Mesendoderm (in vitro differentiated cells): ENCODE measurements at regions not wholly inside any gene's neighbourhood (a gene's known extent, or its start where the extent isn't known, plus 50 kb on each side); places are given as distances from the start of the nearest gene placed in this dataset.

Experiments used
- DNase-seq: peaks from one replicate; pipeline ENCODE4 v3.0.0; 2013
- H2AK5ac ChIP-seq: 2 replicates; pipeline ENCODE4 v1.6.1; 2013; ENCODE audit warnings: low read length, inconsistent platforms
- H2BK120ac ChIP-seq: 2 replicates; pipeline ENCODE4 v1.6.1; 2013; ENCODE audit warnings: low read depth, mild to moderate bottlenecking, low read length, moderate library complexity, mixed read lengths
- H2BK15ac ChIP-seq: replicated peaks from 2 replicates; pipeline ENCODE4 v1.6.1; 2013; ENCODE audit warnings: low read depth, mild to moderate bottlenecking, moderate library complexity
- H2BK5ac ChIP-seq: 2 replicates; pipeline ENCODE4 v1.6.1; 2013; ENCODE audit warnings: low read length, inconsistent platforms
- H3K18ac ChIP-seq: 2 replicates; pipeline ENCODE4 v1.6.1; 2013; ENCODE audit warnings: mild to moderate bottlenecking, low read length, mixed read lengths
- H3K23ac ChIP-seq: one replicate; pipeline ENCODE4 v1.6.1; 2013; ENCODE audit warnings: low read length
- H3K27ac ChIP-seq: 2 replicates; pipeline ENCODE4 v1.5.1; 2013; ENCODE audit warnings: low read depth, mild to moderate bottlenecking, inconsistent platforms, low read length, moderate library complexity
- H3K27me3 ChIP-seq: 2 replicates; pipeline ENCODE4 v1.6.1; 2013; ENCODE audit warnings: low read length, control low read depth, mild to moderate bottlenecking, inconsistent platforms; ENCODE audit not compliant: insufficient read depth, poor library complexity
- H3K36me3 ChIP-seq: 2 replicates; pipeline ENCODE4 v1.6.1; 2013; ENCODE audit warnings: low read length, inconsistent platforms; ENCODE audit not compliant: control insufficient read depth, insufficient read depth
- H3K4ac ChIP-seq: one replicate; pipeline ENCODE4 v1.6.1; 2013; ENCODE audit warnings: low read depth, mild to moderate bottlenecking, low read length, moderate library complexity
- H3K4me1 ChIP-seq: 2 replicates; pipeline ENCODE4 v1.6.1; 2013; ENCODE audit warnings: low read depth, low read length, inconsistent platforms; ENCODE audit not compliant: control insufficient read depth
- H3K4me2 ChIP-seq: 2 replicates; pipeline ENCODE4 v1.6.1; 2013; ENCODE audit warnings: low read length
- H3K4me3 ChIP-seq: 2 replicates; pipeline ENCODE4 v1.5.1; 2013; ENCODE audit warnings: mild to moderate bottlenecking, low read length
- H3K56ac ChIP-seq: one replicate; pipeline ENCODE4 v1.6.1; 2013; ENCODE audit warnings: low read length
- H3K79me1 ChIP-seq: 2 replicates; pipeline ENCODE4 v1.6.1; 2013; ENCODE audit warnings: low read length, inconsistent platforms
- H3K79me2 ChIP-seq: 2 replicates; pipeline ENCODE4 v1.6.1; 2013; ENCODE audit warnings: mild to moderate bottlenecking, low read length; ENCODE audit not compliant: control insufficient read depth, insufficient read depth
- H3K9ac ChIP-seq: 2 replicates; pipeline ENCODE4 v1.6.1; 2013; ENCODE audit warnings: low read length, inconsistent platforms
- H4K5ac ChIP-seq: one replicate; pipeline ENCODE4 v1.6.1; 2013; ENCODE audit warnings: low read length
- H4K8ac ChIP-seq: one replicate; pipeline ENCODE4 v1.6.1; 2013; ENCODE audit warnings: low read depth, mild to moderate bottlenecking, control low read depth, low read length, moderate library complexity
- WGBS: extraction: QIAGEN DNeasy Blood & Tissue Kit; methylation state at CpG from one replicate; pipeline ENCODE4 v1.1.7; 2013; ENCODE audit warnings: low lambda C conversion rate, missing lambda C conversion rate; ENCODE audit not compliant: insufficient coverage; ENCODE audit errors: extremely low coverage; 5-methylcytosine and 5-hydroxymethylcytosine counted together

DNA sequence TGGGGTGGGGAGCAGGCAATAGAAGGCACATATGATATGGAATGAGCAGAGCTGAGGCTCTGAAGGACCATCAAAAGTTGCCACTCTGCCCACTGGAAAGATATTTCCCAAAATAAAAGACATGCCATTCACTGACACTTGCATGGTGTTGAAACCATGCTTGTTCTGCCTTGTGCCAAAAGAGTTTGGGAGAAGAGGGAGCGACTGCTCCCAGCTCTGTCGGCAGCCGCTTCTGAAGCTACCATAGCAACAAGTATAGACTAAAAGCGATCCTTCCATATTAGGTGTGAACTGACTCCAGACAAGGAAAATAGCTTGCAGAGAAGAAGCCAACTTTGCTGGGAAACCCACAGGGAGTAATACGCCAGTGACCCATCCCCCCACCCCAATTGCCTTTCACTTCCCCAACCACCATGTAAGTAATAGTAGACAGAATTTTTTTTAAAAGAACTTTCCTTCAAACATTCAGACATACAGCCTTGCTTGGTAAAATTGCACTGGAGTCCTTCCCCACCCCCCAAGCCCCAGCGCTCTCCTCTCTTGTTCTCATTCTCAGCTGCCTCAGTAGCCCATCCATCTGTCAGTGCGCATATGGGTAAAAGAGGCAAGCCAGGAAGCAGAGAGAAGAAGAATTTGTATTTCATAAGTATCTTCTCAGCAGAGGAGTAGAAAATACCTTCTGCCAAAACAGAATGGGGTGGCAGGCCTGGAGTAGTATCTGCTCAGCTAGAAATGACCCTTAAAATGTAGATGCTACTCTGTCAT is 263.7 kb downstream of the OMA1 start:
- no peak overlapping the region for H3K27ac ChIP-seq

DNA sequence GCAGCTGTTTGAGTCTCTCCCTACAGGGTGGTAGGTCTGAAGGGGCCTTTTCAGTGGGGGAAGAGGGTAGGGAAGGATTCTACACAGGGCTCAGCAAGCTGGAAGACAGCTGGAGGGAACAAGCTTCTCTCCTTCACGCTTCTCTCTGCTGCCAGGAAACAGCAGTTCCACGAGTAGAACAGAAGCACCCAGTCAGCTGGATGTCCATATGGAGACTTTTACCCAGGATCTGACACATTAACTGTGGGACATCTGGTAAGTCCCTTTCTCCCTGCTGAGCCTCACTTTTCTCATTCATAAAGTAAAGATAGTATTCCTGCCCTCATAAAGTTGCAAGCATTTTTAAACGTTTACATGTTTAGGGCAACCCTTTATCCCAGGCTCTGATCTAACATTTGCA is 280.3 kb downstream of the OMA1 start:
- no peak for DNase-seq
- Histone ChIP-seq H2BK5ac (no peak overlapping the region), H2BK120ac (no peak overlapping the region), H3K27me3 (no peaks in the 10 kb centered on the region), H2AK5ac (no peak overlapping the region), H3K23ac (no peak overlapping the region), H3K56ac (no peak overlapping the region), H3K79me1 (no peaks in the 10 kb centered on the region), H3K27ac (no peak overlapping the region), H2BK15ac (no peak overlapping the region), H3K4me3 (no peak overlapping the region), H3K36me3 (no peaks in the 10 kb centered on the region), H4K8ac (no peak overlapping the region), H3K4ac (no peak overlapping the region), H3K18ac (no peak overlapping the region), H3K4me2 (no peak overlapping the region), H3K4me1 (no peaks in the 10 kb centered on the region), H3K9ac (no peak overlapping the region), H3K79me2 (no peaks in the 10 kb centered on the region), H4K5ac (no peak overlapping the region)
- WGBS: no CpG with 5 or more reads among the region's 3 CpGs

More for the DNA sequence above, 263.7 kb downstream of the OMA1 start:
- no peaks in the 10 kb centered on the region for H3K27me3 ChIP-seq
- H4K5ac ChIP-seq: no peak overlapping the region
- H2BK5ac ChIP-seq: no peak overlapping the region
- H3K4ac ChIP-seq: no peak overlapping the region
- H3K36me3 ChIP-seq: no peaks in the 10 kb centered on the region
- no peak overlapping the region for H2BK120ac ChIP-seq
- H3K4me1 ChIP-seq: no peaks in the 10 kb centered on the region
- H2BK15ac ChIP-seq: no peak overlapping the region
- H3K79me1 ChIP-seq: no peaks in the 10 kb centered on the region
- no peak overlapping the region for H3K56ac ChIP-seq
- no CpG with 5 or more reads among the region's 7 CpGs for WGBS
- H3K4me2 ChIP-seq: no peak overlapping the region
- no peak overlapping the region for H3K4me3 ChIP-seq
- H4K8ac ChIP-seq: no peak overlapping the region
- no peak overlapping the region for H3K18ac ChIP-seq
- H2AK5ac ChIP-seq: no peak overlapping the region
- no peak for DNase-seq
- no peaks in the 10 kb centered on the region for H3K79me2 ChIP-seq
- no peak overlapping the region for H3K9ac ChIP-seq
- no peak overlapping the region for H3K23ac ChIP-seq

DNA sequence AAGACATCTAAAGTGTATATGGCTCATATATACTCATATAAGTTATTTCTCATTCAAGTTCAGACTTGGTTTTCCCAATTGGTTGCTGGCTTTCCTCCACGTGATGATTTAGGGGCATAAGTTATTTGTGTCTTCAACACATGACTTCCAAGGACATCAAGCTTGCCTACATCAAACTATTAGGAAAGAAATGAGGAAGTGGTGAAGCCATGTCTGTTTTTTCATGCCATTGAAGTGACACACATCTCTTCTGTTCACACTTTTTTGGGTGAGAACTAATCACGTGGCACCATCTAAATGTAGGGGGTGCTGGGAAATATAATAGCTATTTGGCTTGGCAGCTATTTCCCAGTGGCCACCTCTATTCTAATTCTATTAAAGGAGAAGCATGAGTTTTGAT is 282.1 kb downstream of the OMA1 start:
- H2BK120ac ChIP-seq: no peak overlapping the region
- no CpG with 5 or more reads among the region's 2 CpGs for WGBS

DNA sequence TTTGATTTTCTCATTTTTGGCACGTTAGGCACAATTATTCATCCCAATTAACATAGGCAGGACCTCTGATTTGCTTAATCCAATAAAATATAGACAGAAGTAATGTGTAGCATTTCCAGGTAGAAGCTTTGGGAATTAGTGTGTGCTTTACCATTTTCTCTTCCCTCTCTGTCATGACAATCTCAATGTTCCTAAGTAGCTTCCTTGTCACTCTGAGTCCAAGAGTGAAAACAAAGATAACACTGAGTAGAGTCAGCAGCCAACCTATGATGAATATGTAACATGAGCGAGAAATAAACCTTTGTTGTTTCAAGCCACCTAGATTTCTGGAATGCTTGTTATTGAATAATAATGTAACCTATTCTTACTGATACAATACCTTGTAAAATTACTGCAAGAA is 283.8 kb downstream of the OMA1 start:
- H4K5ac ChIP-seq: no peak overlapping the region
- H3K4me3 ChIP-seq: no peak overlapping the region
- H3K27ac ChIP-seq: no peak overlapping the region
- WGBS: no CpG with 5 or more reads among the region's 2 CpGs
- H3K27me3 ChIP-seq: no peaks in the 10 kb centered on the region
- H3K18ac ChIP-seq: no peak overlapping the region
- H2BK120ac ChIP-seq: no peak overlapping the region
- no peak overlapping the region for H3K4ac ChIP-seq
- no peaks in the 10 kb centered on the region for H3K79me2 ChIP-seq
- DNase-seq: no peak
- no peaks in the 10 kb centered on the region for H3K36me3 ChIP-seq
- H4K8ac ChIP-seq: no peak overlapping the region
- no peak overlapping the region for H3K56ac ChIP-seq
- no peak overlapping the region for H2AK5ac ChIP-seq
- no peak overlapping the region for H3K9ac ChIP-seq
- H2BK5ac ChIP-seq: no peak overlapping the region
- H3K79me1 ChIP-seq: no peaks in the 10 kb centered on the region
- no peak overlapping the region for H2BK15ac ChIP-seq
- H3K4me1 ChIP-seq: no peaks in the 10 kb centered on the region
- no peak overlapping the region for H3K4me2 ChIP-seq
- no peak overlapping the region for H3K23ac ChIP-seq

More for the DNA sequence above, 282.1 kb downstream of the OMA1 start:
- Histone ChIP-seq H3K36me3 (no peaks in the 10 kb centered on the region), H3K4ac (no peak overlapping the region), H3K18ac (no peak overlapping the region), H2AK5ac (no peak overlapping the region), H3K27me3 (no peaks in the 10 kb centered on the region), H4K5ac (no peak overlapping the region), H3K4me1 (no peaks in the 10 kb centered on the region), H3K23ac (no peak overlapping the region), H3K56ac (no peak overlapping the region), H3K9ac (no peak overlapping the region), H3K79me2 (no peaks in the 10 kb centered on the region), H3K27ac (no peak overlapping the region), H2BK15ac (no peak overlapping the region), H3K79me1 (no peaks in the 10 kb centered on the region), H4K8ac (no peak overlapping the region), H3K4me2 (no peak overlapping the region), H3K4me3 (no peak overlapping the region), H2BK5ac (no peak overlapping the region)
- DNase-seq: no peak

DNA sequence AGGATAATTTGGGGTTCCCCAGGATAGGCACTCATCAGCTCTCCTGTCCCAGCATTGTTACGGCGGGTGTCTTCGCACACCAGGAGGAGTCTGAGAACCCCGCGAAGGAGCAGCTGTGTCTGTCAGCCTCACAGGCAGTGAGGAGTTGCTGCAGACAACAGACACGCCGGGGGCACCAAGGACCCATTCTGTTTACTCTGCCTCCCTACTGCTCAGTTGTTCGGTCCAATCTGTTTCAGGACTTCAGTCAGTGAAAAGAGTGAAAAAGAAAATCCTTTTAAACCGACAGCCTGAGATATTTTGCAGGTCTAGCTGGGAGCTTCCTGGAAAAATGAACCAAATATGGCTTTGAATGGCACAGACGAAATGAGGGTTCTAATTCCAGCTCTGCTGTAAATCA is 288.4 kb downstream of the OMA1 start:
- no peaks in the 10 kb centered on the region for H3K36me3 ChIP-seq
- no peak overlapping the region for H2AK5ac ChIP-seq
- H3K4ac ChIP-seq: no peak overlapping the region
- H3K4me1 ChIP-seq: no peaks in the 10 kb centered on the region
- no CpG with 5 or more reads among the region's 10 CpGs for WGBS
- DNase-seq: no peak
- H2BK120ac ChIP-seq: no peak overlapping the region
- no peak overlapping the region for H3K4me2 ChIP-seq
- no peaks in the 10 kb centered on the region for H3K79me1 ChIP-seq
- no peaks in the 10 kb centered on the region for H3K27me3 ChIP-seq
- H3K4me3 ChIP-seq: no peak overlapping the region
- H3K18ac ChIP-seq: no peak overlapping the region
- H4K5ac ChIP-seq: no peak overlapping the region
- no peaks in the 10 kb centered on the region for H3K79me2 ChIP-seq
- no peak overlapping the region for H3K27ac ChIP-seq
- no peak overlapping the region for H2BK15ac ChIP-seq
- H3K23ac ChIP-seq: no peak overlapping the region
- no peak overlapping the region for H3K56ac ChIP-seq
- H4K8ac ChIP-seq: no peak overlapping the region
- no peak overlapping the region for H2BK5ac ChIP-seq
- H3K9ac ChIP-seq: no peak overlapping the region

DNA sequence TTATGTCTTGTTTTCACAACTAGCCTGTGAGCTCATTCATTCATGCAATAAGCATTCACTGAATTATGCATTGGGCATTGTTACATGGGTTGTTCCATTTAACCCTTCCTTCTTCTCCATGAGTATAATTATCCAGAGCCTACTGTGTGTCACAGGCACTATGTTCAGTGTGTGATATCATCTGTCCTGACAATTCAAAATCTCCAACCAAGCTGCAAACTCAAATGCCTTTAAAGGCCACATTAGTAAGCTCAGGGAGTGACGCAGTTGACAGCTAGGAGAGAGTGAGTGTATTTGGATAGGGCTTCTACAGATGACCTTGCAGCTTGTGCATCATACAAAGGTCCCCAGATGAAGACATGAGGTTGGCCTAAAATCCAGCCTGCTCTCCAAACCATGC is 289.5 kb downstream of the OMA1 start:
- no peak overlapping the region for H4K8ac ChIP-seq
- no peak overlapping the region for H3K27ac ChIP-seq
- no peak overlapping the region for H3K9ac ChIP-seq
- DNase-seq: no peak
- H3K56ac ChIP-seq: no peak overlapping the region
- H2BK5ac ChIP-seq: no peak overlapping the region
- no peaks in the 10 kb centered on the region for H3K4me1 ChIP-seq
- no peaks in the 10 kb centered on the region for H3K79me1 ChIP-seq
- H3K79me2 ChIP-seq: no peaks in the 10 kb centered on the region
- H3K4me2 ChIP-seq: no peak overlapping the region
- H3K23ac ChIP-seq: no peak overlapping the region
- no peak overlapping the region for H3K4ac ChIP-seq
- no peak overlapping the region for H2BK15ac ChIP-seq
- H3K18ac ChIP-seq: no peak overlapping the region
- H2BK120ac ChIP-seq: no peak overlapping the region
- no peak overlapping the region for H2AK5ac ChIP-seq
- H3K27me3 ChIP-seq: no peaks in the 10 kb centered on the region
- H3K36me3 ChIP-seq: no peaks in the 10 kb centered on the region
- H4K5ac ChIP-seq: no peak overlapping the region
- WGBS: no CpG with 5 or more reads among the region's 1 CpG
- H3K4me3 ChIP-seq: no peak overlapping the region
